H9 (cell line): ENCODE measurements at regions not wholly inside any gene's neighbourhood (a gene's known extent, or its start where the extent isn't known, plus 50 kb on each side); places are given as distances from the start of the nearest gene placed in this dataset.

Source experiments
- DNase-seq: peaks from one replicate; pipeline ENCODE4 v3.0.0-alpha.2; 2017
- H2AFZ ChIP-seq: one replicate; pipeline ENCODE4 v1.6.1; 2013; ENCODE audit warnings: mild to moderate bottlenecking, low read length, control low read depth, moderate library complexity
- H2AK5ac ChIP-seq: 2 replicates; pipeline ENCODE4 v1.6.1; 2013; ENCODE audit warnings: low read length, control low read depth, mixed read lengths; ENCODE audit not compliant: insufficient read length
- H2BK120ac ChIP-seq: one replicate; pipeline ENCODE4 v1.6.1; 2013; ENCODE audit warnings: low read depth, mild to moderate bottlenecking, low read length, control low read depth, inconsistent platforms; ENCODE audit not compliant: poor library complexity, severe bottlenecking
- H2BK12ac ChIP-seq: 2 replicates; pipeline ENCODE4 v1.6.1; 2013; ENCODE audit warnings: low read length, control low read depth, mixed read lengths, low read depth; ENCODE audit not compliant: insufficient read length
- H2BK15ac ChIP-seq: 2 replicates; pipeline ENCODE4 v1.6.1; 2013; ENCODE audit warnings: low read depth, low read length, control low read depth
- H2BK20ac ChIP-seq: one replicate; pipeline ENCODE4 v1.6.1; 2013; ENCODE audit warnings: low read depth, mild to moderate bottlenecking, low read length, control low read depth, inconsistent platforms; ENCODE audit not compliant: poor library complexity, severe bottlenecking
- H2BK5ac ChIP-seq: 2 replicates; pipeline ENCODE4 v1.6.1; 2013; ENCODE audit warnings: low read length, control low read depth, mixed read lengths; ENCODE audit not compliant: insufficient read length
- H3K14ac ChIP-seq: 2 replicates; pipeline ENCODE4 v1.6.1; 2013; ENCODE audit warnings: low read length, control low read depth; ENCODE audit not compliant: insufficient read depth
- H3K18ac ChIP-seq: 2 replicates; pipeline ENCODE4 v1.6.1; 2013; ENCODE audit warnings: low read depth, mild to moderate bottlenecking, mixed read lengths, low read length, control low read depth; ENCODE audit not compliant: insufficient read length
- H3K23ac ChIP-seq: 2 replicates; pipeline ENCODE4 v1.6.1; 2013; ENCODE audit warnings: low read length, control low read depth, mixed read lengths, low read depth; ENCODE audit not compliant: insufficient read length
- H3K23me2 ChIP-seq: 2 replicates; pipeline ENCODE4 v1.6.1; 2013; ENCODE audit warnings: low read depth, mild to moderate bottlenecking, mixed read lengths, low read length, control low read depth; ENCODE audit not compliant: insufficient read length, poor library complexity, severe bottlenecking
- H3K27ac ChIP-seq: 2 replicates; pipeline ENCODE4 v1.5.1; 2013; ENCODE audit warnings: low read length, control low read depth, mixed read lengths, low read depth; ENCODE audit not compliant: insufficient read length
- H3K27me3 ChIP-seq: 2 replicates; pipeline ENCODE4 v1.6.1; 2013; ENCODE audit warnings: low read length, control low read depth, inconsistent platforms; ENCODE audit not compliant: insufficient read depth
- H3K4ac ChIP-seq: 2 replicates; pipeline ENCODE4 v1.6.1; 2013; ENCODE audit warnings: low read depth, mild to moderate bottlenecking, control low read depth, inconsistent platforms, low read length, moderate library complexity
- H3K4me1 ChIP-seq: 2 replicates; pipeline ENCODE4 v1.6.1; 2013; ENCODE audit warnings: low read length, control low read depth, inconsistent platforms; ENCODE audit not compliant: insufficient read depth
- H3K4me2 ChIP-seq: 2 replicates; pipeline ENCODE4 v1.6.1; 2013; ENCODE audit warnings: low read length, control low read depth, mixed read lengths; ENCODE audit not compliant: insufficient read length, insufficient read depth
- H3K56ac ChIP-seq: 2 replicates; pipeline ENCODE4 v1.6.1; 2013; ENCODE audit warnings: low read depth, mild to moderate bottlenecking, mixed read lengths, low read length, control low read depth; ENCODE audit not compliant: insufficient read length
- H3K79me1 ChIP-seq: 2 replicates; pipeline ENCODE4 v1.6.1; 2013; ENCODE audit warnings: low read depth, mild to moderate bottlenecking, moderate library complexity, low read length, control low read depth, inconsistent platforms; ENCODE audit not compliant: insufficient read depth, poor library complexity, severe bottlenecking
- H3K79me2 ChIP-seq: 2 replicates; pipeline ENCODE4 v1.6.1; 2013; ENCODE audit warnings: low read length, control low read depth, inconsistent platforms; ENCODE audit not compliant: insufficient read depth
- H3K9ac ChIP-seq: 2 replicates; pipeline ENCODE4 v1.6.1; 2013; ENCODE audit warnings: low read length, control low read depth, mixed read lengths; ENCODE audit not compliant: insufficient read length; ENCODE audit errors: extremely low read depth
- H3K9me3 ChIP-seq: one replicate; pipeline ENCODE4 v1.6.1; 2013; ENCODE audit warnings: low read depth, low read length, inconsistent platforms; ENCODE audit not compliant: control insufficient read depth
- H3T11ph ChIP-seq: one replicate; pipeline ENCODE4 v1.6.1; 2013; ENCODE audit warnings: mild to moderate bottlenecking, low read length, control low read depth, inconsistent platforms
- H4K20me1 ChIP-seq: one replicate; pipeline ENCODE4 v1.6.1; 2013; ENCODE audit not compliant: control insufficient read depth, insufficient read length, insufficient read depth
- H4K5ac ChIP-seq: 2 replicates; pipeline ENCODE4 v1.6.1; 2013; ENCODE audit warnings: low read depth, mild to moderate bottlenecking, mixed read lengths, low read length, control low read depth; ENCODE audit not compliant: insufficient read length
- H4K8ac ChIP-seq: replicated peaks from 2 replicates; pipeline ENCODE4 v1.6.1; 2013; ENCODE audit warnings: low read length, control low read depth, mixed read lengths, low read depth; ENCODE audit not compliant: insufficient read length
- H4K91ac ChIP-seq: 2 replicates; pipeline ENCODE4 v1.6.1; 2013; ENCODE audit warnings: low read depth, mild to moderate bottlenecking, moderate library complexity, mixed read lengths, low read length, control low read depth; ENCODE audit not compliant: insufficient read length
- H3K27ac Mint-ChIP-seq, 3 experiments: 2 replicates in 2 of 3; 3 replicates in 1 of 3; pipeline ENCODE4 v1.8.0; 2020 to 2021; ENCODE audit warnings: mixed read lengths in 3 of 3, mild to moderate bottlenecking in 1 of 3, moderate library complexity in 1 of 3
- H3K27me3 Mint-ChIP-seq: 2 replicates; pipeline ENCODE4 v1.8.0; 2021; ENCODE audit warnings: low read depth, mild to moderate bottlenecking, moderate library complexity, mixed read lengths
- H3K36me3 Mint-ChIP-seq, 3 experiments: 2 replicates in 2 of 3; 3 replicates in 1 of 3; pipeline ENCODE4 v1.8.0; 2020 to 2021; ENCODE audit warnings: low read depth in 3 of 3, mixed read lengths in 3 of 3; ENCODE audit not compliant: insufficient read depth in 1 of 3
- H3K4me1 Mint-ChIP-seq, 2 experiments: 2 replicates each; pipeline ENCODE4 v1.8.0; 2020; ENCODE audit warnings: mixed read lengths in 2 of 2
- H3K4me3 Mint-ChIP-seq, 2 experiments: 2 replicates in 1 of 2; 3 replicates in 1 of 2; pipeline ENCODE4 v1.8.0; 2020 to 2021; ENCODE audit warnings: mild to moderate bottlenecking in 2 of 2, mixed read lengths in 2 of 2, moderate library complexity in 1 of 2
- H3K9me3 Mint-ChIP-seq, 2 experiments: 2 replicates in 1 of 2; 3 replicates in 1 of 2; pipeline ENCODE4 v1.8.0; 2020; ENCODE audit warnings: mild to moderate bottlenecking in 2 of 2, mixed read lengths in 2 of 2, moderate library complexity in 1 of 2
- CTCF ChIP-seq: fragments of 200-600 bp; sonication (generic); conservative IDR thresholded peaks from 3 replicates; pipeline ENCODE4 v1.8.0; 2021; ENCODE audit warnings: antibody characterized with exemption, mild to moderate bottlenecking
- WGBS: extraction: QIAGEN DNeasy Blood & Tissue Kit; methylation state at CpG from one replicate; pipeline ENCODE4 v1.1.7; 2013; ENCODE audit warnings: missing lambda C conversion rate, low lambda C conversion rate, mixed read lengths; ENCODE audit not compliant: insufficient read length; ENCODE audit errors: extremely low coverage; 5-methylcytosine and 5-hydroxymethylcytosine counted together

- Histone ChIP-seq H3K14ac (no peak overlapping the region), H3K4me2 (no peak overlapping the region), H2AFZ (no peak overlapping the region), H3K27ac (no peak overlapping the region), H3K4me1 (no peaks in the 10 kb centered on the region), H3K27me3 (no peaks in the 10 kb centered on the region), H2BK5ac (no peak overlapping the region), H2AK5ac (no peak overlapping the region), H3K79me1 (no peaks in the 10 kb centered on the region), H4K91ac (no peak overlapping the region), H2BK15ac (no peak overlapping the region), H4K8ac (no peak overlapping the region), H4K20me1 (no peaks in the 10 kb centered on the region), H3K18ac (no peak overlapping the region), H3T11ph (no peak overlapping the region), H3K9me3 (no peaks in the 10 kb centered on the region), H3K9ac (no peak overlapping the region), H2BK120ac (no peak overlapping the region), H3K4ac (no peak overlapping the region), H2BK20ac (no peak overlapping the region), H3K56ac (no peak overlapping the region), H3K23ac (no peak overlapping the region), H4K5ac (no peak overlapping the region), H3K79me2 (no peaks in the 10 kb centered on the region), H2BK12ac (no peak overlapping the region), H3K23me2 (no peaks in the 10 kb centered on the region)
- no peaks in the 10 kb centered on the region for H3K9me3 Mint-ChIP-seq
- H3K4me1 Mint-ChIP-seq = 0 out of 4 replicates have a peak, but pooled peaks cover 0 to 4% of the 10 kb centered on the region in 2 experiments
- WGBS = no CpG with 5 or more reads among the region's 4 CpGs
- H3K4me3 Mint-ChIP-seq = no peak overlapping the region
- peaks cover 12% of the 10 kb centered on the region for H3K27me3 Mint-ChIP-seq
- no peak for DNase-seq
- H3K27ac Mint-ChIP-seq = no peak overlapping the region
- no peak for TF ChIP-seq CTCF
- H3K36me3 Mint-ChIP-seq = no peaks in the 10 kb centered on the region
Observed at GRCh38 chr15:69631978-69632377, 179.4 kb downstream of the RPLP1 start.
